AG04449 (cell line): ENCODE measurements at regions not wholly inside any gene's neighbourhood (a gene's known extent, or its start where the extent isn't known, plus 50 kb on each side); places are given as distances from the start of the nearest gene placed in this dataset.
"Not testable (repeated sequence)": the region's sequence is repeated elsewhere in the genome, so short reads cannot be mapped to it uniquely, and the experiment has no call there.

ENCODE experiments used
- CTCF ChIA-PET: fragments of 350-600 bp; formaldehyde crosslinking; extraction: SDS; loops from one replicate; lab custom pipeline; 2021; ENCODE audit warnings: antibody characterized with exemption; lab: Yijun Ruan, JAX
- POLR2A ChIA-PET: fragments of 400-600, 350-600 bp; formaldehyde crosslinking; extraction: SDS; loops from one replicate; lab custom pipeline; 2020; ENCODE audit warnings: antibody characterized with exemption, inconsistent platforms; lab: Yijun Ruan, JAX
- DNase-seq: peaks from one replicate; pipeline ENCODE4 v3.0.0-alpha.2; 2010; ENCODE audit warnings: low read depth, low spot score
- H3K4me3 ChIP-seq: 2 replicates; pipeline ENCODE4 v1.5.1; 2011; ENCODE audit warnings: low read depth, mild to moderate bottlenecking, control low read depth, low read length
- CTCF ChIP-seq: IDR thresholded peaks from one replicate; pipeline ENCODE4 v1.5.1; 2011; ENCODE audit warnings: mild to moderate bottlenecking, moderate library complexity, low read length, control low read depth, inconsistent platforms; ENCODE audit not compliant: insufficient read depth; ENCODE audit errors: missing control alignments

GRCh38 chr12:124070394-124071074 lies 97.5 kb downstream of the ZNF664 start:
- CTCF ChIA-PET: interaction anchor here (1.3 to 2.1 kb wide), 3 partner anchors 17 to 250 kb away, joined by 4 to 7 read pairs (median 4); no protein-coding TSS in a partner anchor
- POLR2A ChIA-PET: interaction anchor here (0.5 kb wide), 1 partner anchor 794 kb away, joined by 4 read pairs; no protein-coding TSS in a partner anchor
- not testable (repeated sequence) for DNase-seq, H3K4me3 ChIP-seq

GRCh38 chr12:124071075-124071443 lies 98.0 kb downstream of the ZNF664 start:
- ChIA-PET CTCF (interaction anchor here (1.3 to 2.1 kb wide), 3 partner anchors 18 to 250 kb away, joined by 4 to 7 read pairs (median 4); no protein-coding TSS in a partner anchor), POLR2A (interaction anchor here (0.5 kb wide), 1 partner anchor 793 kb away, joined by 4 read pairs; no protein-coding TSS in a partner anchor)
- DNase-seq: no peak
- no peak for TF ChIP-seq CTCF
- H3K4me3 ChIP-seq: no peak overlapping the region

- CTCF ChIA-PET: no interaction called here
- no peak for TF ChIP-seq CTCF
- H3K4me3 ChIP-seq: no peak overlapping the region
- no peak for DNase-seq
- POLR2A ChIA-PET: no interaction called here
These were observed 100.5 kb downstream of the ZNF664 start for GRCh38 chr12:124073356-124074035.

- DNase-seq: no peak
- CTCF ChIA-PET: no interaction called here
- no peak overlapping the region for H3K4me3 ChIP-seq
- POLR2A ChIA-PET: no interaction called here
- TF ChIP-seq CTCF: no peak
These were observed 102.8 kb downstream of the ZNF664 start for GRCh38 chr12:124075841-124076240.

- TF ChIP-seq CTCF: no peak
- H3K4me3 ChIP-seq: no peak overlapping the region
- no peak for DNase-seq
- CTCF ChIA-PET: interaction anchor here (1.7 kb wide), 1 partner anchor 24 kb away, joined by 4 read pairs; no protein-coding TSS in a partner anchor
- POLR2A ChIA-PET: no interaction called here
These were observed 104.7 kb downstream of the ZNF664 start for GRCh38 chr12:124077701-124078100.

- no peak for DNase-seq
- no peak for TF ChIP-seq CTCF
- ChIA-PET CTCF (interaction anchor here (1.0 to 1.7 kb wide), 2 partner anchors 25 kb away, joined by 3 to 4 read pairs; no protein-coding TSS in a partner anchor), POLR2A (no interaction called here)
- H3K4me3 ChIP-seq: no peak overlapping the region
These were observed 105.8 kb downstream of the ZNF664 start for GRCh38 chr12:124078800-124079199.
